Uterus (tissue), 2 donors: ENCODE measurements at regions not wholly inside any gene's neighbourhood (a gene's known extent, or its start where the extent isn't known, plus 50 kb on each side); places are given as distances from the start of the nearest gene placed in this dataset.
"Not testable (repeated sequence)": the region's sequence is repeated elsewhere in the genome, so short reads cannot be mapped to it uniquely, and the experiment has no call there.

ENCODE experiments used
- CTCF ChIP-seq, 4 experiments: fragments of 200-600 bp in 2 of 4; fragments of 450-650 bp in 2 of 4; sonication (generic) in 2 of 4; IDR thresholded peaks; one replicate each; pipeline ENCODE4 v1.5.1; 2016 to 2019; ENCODE audit warnings: antibody characterized with exemption in 4 of 4, mild to moderate bottlenecking in 2 of 4, moderate library complexity in 1 of 4
- POLR2A ChIP-seq, 2 donors: fragments of 450-650 bp; IDR thresholded peaks; one replicate each; pipeline ENCODE4 v1.6.1; 2016; ENCODE audit warnings: antibody characterized with exemption in 2 of 2, mild to moderate bottlenecking in 1 of 2, moderate library complexity in 1 of 2

DNA sequence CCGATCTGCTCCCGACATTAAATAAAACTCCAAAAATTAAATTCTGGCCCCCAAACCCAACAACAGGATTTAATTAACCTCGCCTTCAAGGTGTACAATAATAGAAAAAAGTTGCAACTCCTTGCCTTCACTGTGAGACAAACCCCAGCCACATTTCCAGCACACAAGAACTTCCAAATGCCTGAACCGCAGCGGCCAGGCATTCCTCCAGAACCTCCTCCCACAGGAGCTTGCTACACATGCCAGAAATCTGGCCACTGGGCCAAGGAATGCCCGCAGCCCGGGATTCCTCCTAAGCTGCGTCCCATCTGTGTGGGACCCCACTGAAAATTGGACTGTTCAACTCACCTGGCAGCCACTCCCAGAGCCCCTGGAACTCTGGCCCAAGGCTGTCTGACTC lies 88.2 kb upstream of the TRIB2 start:
- not testable (repeated sequence) for TF ChIP-seq CTCF, POLR2A (IDR thresholded peaks at IDR 0.05)
